ENCODE measurements at regions not wholly inside any gene's neighbourhood (a gene's known extent, or its start where the extent isn't known, plus 50 kb on each side); places are given as distances from the start of the nearest gene placed in this dataset.

DNA sequence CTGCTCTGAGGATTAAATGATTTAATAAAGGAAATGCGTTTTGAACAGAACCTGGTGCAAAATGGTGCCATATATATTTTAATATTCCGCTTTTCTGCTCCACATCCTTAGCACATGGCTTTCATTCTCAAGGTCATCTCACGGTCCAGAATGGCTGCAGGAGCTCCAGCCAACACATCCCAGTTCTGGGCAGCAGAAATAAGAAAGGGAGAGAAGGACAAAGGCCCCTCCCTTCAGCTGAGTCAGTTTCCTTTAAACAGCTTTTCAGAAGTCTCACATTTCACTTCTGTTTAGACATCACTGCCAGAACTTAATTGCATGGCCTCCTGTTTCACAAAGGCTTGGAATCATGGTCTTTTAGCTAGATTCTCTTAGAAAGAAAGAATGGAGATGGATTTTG is 75.2 kb upstream of the LRRN2 start:
- no peak for TF ChIP-seq CTCF (IDR thresholded peaks at IDR 0.05)
- no peak for TF ChIP-seq POLR2A (IDR thresholded peaks at IDR 0.05)
